Fibroblast of pulmonary artery (primary cell): ENCODE measurements at regions not wholly inside any gene's neighbourhood (a gene's known extent, or its start where the extent isn't known, plus 50 kb on each side); places are given as distances from the start of the nearest gene placed in this dataset.

ENCODE experiments used
- DNase-seq: peaks from one replicate; pipeline ENCODE4 v3.0.0-alpha.2; 2010; ENCODE audit warnings: low read depth
- H3K4me3 ChIP-seq: replicated peaks from 2 replicates; pipeline ENCODE4 v1.5.1; 2011; ENCODE audit warnings: low read depth, mild to moderate bottlenecking, control low read depth, low read length, moderate library complexity
- TF ChIP-seq, protein P1 (sequence below): IDR thresholded peaks from 2 replicates; pipeline ENCODE4 v1.5.1; 2011; ENCODE audit warnings: mild to moderate bottlenecking, control low read depth, low read length, inconsistent platforms; ENCODE audit errors: missing control alignments

DNA sequence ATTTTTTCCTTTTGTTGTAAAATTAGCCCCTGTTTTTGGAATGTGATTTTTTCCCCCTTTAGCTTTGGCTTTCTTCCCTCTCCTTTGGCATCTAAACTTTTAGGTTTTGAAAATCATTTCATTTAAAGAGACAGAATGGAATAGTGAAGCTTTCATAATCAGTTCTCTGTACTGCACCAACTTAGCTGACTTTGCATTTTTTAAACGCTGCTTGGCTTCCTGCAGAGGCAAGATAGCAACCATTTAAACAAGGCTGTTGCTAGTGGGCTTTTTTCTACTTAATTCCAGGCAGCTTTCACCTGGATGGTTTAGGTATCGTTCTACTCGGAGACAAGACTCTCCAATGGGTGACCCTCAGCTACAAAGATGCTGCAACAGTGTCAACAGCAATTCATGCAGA is 267.9 kb upstream of the PKDCC start:
- H3K4me3 ChIP-seq, result no peak overlapping the region
- DNase-seq, result no peak
- TF ChIP-seq, protein P1, sequence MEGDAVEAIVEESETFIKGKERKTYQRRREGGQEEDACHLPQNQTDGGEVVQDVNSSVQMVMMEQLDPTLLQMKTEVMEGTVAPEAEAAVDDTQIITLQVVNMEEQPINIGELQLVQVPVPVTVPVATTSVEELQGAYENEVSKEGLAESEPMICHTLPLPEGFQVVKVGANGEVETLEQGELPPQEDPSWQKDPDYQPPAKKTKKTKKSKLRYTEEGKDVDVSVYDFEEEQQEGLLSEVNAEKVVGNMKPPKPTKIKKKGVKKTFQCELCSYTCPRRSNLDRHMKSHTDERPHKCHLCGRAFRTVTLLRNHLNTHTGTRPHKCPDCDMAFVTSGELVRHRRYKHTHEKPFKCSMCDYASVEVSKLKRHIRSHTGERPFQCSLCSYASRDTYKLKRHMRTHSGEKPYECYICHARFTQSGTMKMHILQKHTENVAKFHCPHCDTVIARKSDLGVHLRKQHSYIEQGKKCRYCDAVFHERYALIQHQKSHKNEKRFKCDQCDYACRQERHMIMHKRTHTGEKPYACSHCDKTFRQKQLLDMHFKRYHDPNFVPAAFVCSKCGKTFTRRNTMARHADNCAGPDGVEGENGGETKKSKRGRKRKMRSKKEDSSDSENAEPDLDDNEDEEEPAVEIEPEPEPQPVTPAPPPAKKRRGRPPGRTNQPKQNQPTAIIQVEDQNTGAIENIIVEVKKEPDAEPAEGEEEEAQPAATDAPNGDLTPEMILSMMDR, result no peak

DNA sequence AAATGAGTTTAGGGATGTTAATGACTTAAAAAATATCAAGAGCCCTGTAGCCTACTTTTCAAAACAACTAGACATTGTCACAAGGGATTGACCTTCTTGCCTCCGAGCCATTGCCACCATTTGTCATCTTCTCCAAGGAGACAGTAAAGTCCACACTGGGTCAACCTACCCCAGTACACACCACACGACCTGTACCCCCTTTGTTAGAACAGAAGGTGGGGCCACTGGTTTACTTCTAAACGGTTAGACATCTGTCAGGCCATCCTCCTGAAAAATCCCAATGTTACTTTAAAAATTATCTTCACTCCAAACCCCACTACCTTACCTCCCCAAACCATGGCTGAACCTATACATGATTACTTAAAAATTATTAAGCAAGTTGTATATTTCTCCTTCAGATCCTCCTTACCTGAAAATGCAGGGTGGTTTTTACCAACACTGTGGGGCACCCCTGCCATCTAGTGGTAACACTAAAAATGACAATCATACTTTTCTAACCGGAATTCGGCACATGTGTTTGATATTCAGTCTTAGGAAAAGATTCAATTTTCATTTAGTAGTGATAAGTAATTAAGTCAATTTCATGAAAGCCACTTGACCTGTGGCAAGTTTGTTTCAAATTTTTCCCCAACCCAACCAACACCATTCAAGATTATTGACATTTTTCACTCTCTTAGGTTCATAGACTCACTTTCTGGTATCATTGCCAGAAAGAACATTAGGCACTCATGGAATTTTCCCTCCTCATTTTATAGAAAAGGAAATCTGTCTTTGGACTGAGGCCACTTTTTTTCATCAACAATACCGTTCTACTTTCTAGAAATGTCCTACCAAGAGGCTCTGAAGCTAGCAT is 265.3 kb upstream of the PKDCC start:
- H3K4me3 ChIP-seq, result no peak overlapping the region
- TF ChIP-seq, protein P1, result peak; percentile 79
- peak; percentile 56 for DNase-seq

DNA sequence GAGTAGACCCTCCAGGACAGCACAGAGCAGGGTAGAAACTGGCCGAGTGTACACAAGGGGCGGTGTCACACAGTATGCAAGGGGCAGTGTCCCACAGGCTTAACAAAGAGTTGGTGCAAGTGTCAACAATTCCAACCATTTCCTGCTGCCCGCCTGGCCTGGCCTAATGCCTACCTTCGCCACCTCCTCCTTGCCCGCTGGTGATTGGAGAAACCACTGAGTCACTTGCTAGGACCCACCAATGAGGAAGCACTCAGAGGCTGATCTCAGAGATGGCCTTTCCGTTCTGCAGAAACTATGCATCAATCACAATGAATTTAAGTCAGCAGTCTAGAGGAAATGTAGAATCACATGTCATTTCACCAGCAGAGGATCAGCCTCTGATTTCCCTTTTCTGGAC is 263.3 kb upstream of the PKDCC start:
- TF ChIP-seq, protein P1, result no peak
- no peak for DNase-seq
- H3K4me3 ChIP-seq, result no peak overlapping the region

DNA sequence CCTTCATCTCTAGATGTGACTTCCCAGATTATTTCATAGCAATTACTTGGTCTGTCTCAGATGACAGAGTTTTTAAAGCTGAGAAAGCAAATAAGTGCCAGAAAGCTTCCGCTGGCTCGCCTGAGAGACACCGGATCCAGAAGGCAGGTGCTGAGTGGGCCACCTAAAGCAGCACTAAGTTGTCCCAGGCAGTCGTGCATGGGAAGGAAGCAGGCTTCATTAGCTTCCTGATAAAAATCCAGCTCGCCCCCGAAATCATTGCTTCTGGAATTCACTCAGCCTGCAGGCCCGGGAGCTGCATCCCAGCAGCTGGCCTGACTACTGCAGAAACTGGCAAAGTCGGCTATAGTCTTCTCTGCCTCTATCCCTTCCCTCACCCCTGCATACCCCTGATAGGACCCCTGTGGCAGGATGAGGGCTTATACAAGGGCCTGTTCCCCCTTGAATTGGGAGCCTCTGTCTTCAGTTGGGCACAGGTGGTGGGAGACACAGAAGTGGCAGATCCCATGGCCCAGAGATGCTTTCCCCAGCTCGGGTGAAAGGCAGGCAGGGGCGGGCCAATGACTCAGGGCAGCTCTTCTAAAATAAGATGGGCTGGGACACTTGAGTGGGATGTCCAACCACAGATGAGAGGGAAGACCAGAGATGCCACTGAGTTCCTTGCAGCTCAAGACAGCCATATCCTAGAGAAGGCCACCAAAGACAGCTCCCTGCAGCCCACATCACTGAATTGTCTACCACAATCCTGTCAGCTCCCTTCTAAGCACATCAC is 262.4 kb upstream of the PKDCC start:
- TF ChIP-seq, protein P1, result no peak
- no peak for DNase-seq
- no peak overlapping the region for H3K4me3 ChIP-seq

DNA sequence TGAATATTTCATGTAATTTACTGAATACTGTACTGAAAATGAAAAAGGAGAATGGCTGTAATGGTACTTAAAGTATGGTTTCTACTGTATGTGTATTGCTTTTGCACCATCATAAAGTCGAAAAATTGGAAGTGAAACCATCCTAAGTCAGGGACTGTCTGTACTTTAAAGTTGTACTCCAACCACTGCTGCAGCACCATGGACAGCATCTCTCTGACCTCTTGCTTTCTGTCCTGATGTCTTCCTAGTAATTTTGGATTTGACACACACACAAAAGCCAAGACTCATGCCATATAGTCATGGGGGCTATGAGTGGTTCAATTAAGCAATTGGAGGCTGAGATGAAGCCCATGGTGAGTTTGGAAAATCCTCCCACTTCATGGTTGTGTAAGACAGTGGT is 256.3 kb upstream of the PKDCC start:
- H3K4me3 ChIP-seq, result no peak overlapping the region
- TF ChIP-seq, protein P1, result no peak
- DNase-seq, result peak; percentile 56

DNA sequence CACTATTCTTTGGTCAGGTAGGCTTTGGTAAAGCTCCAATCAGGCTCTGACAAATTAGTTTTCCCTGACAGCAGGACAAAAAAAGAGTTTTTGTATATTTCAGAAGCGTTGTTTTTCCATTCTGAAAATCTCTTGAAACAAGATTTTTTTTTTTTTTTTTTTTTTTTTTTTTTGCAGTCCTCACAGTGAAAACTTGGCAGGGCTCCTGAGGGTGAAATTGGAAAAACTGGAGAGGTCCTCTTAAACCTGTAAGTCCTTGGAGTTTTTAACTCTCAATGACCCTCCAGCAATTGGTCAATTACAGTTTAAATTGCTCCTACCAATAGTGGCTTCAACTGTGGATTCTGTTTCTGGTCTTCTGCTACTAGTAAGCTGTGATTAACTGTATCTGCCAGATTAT is 244.5 kb upstream of the PKDCC start:
- TF ChIP-seq, protein P1, result no peak
- no peak overlapping the region for H3K4me3 ChIP-seq
- no peak for DNase-seq
